HCT116 (cell line): ENCODE measurements at regions not wholly inside any gene's neighbourhood (a gene's known extent, or its start where the extent isn't known, plus 50 kb on each side); places are given as distances from the start of the nearest gene placed in this dataset.

Experiments
- ATAC-seq: fragments of 200-7000 bp; cut with Tn5 transposase; 2 replicates; pipeline ENCODE4 v1.9.1; 2020; ENCODE audit warnings: mild to moderate bottlenecking, moderate library complexity
- BruUV-seq: library from RNA; stranded (reverse); fragments of 400-500 nt; replicated peaks from 2 replicates; lab custom pipeline; 2021; lab: Mats Ljungman, UMichigan
- CTCF ChIA-PET: fragments of 300-600 bp; sonication (Branson Sonifier 250); formaldehyde crosslinking; loops from one replicate; lab custom pipeline; 2021; ENCODE audit warnings: antibody characterized with exemption; lab: Charles Lee
- POLR2A ChIA-PET: fragments of 300-600, 350-600 bp; sonication (Branson Sonifier 250); formaldehyde crosslinking; loops from one replicate; lab custom pipeline; 2021; ENCODE audit warnings: antibody characterized with exemption; lab: Charles Lee
- RAD21 ChIA-PET, 2 experiments: fragments of 300-600 bp; sonication (Branson Sonifier 250); formaldehyde crosslinking; loops; one replicate each; lab custom pipeline; 2023; ENCODE audit warnings: low total read pairs in 2 of 2; ENCODE audit not compliant: uncharacterized antibody in 2 of 2, unreplicated experiment in 2 of 2, low non-redundant PET in 1 of 2; lab: Charles Lee
- DNase-seq: peaks from one replicate; pipeline ENCODE4 v3.0.0-alpha.2; 2010; ENCODE audit warnings: low read depth, low spot score
- H2AFZ ChIP-seq: fragments of 200-600 bp; shearing (Covaris generic), sonication (generic); 2 replicates; pipeline ENCODE4 v1.6.1; 2017; ENCODE audit warnings: low read depth, mixed run types, mixed read lengths, antibody characterized with exemption, low read length; ENCODE audit not compliant: poor library complexity, severe bottlenecking
- H3K27ac ChIP-seq: 2 replicates; pipeline ENCODE4 v1.5.1; 2012; ENCODE audit warnings: low read depth, low read length
- H3K27me3 ChIP-seq: fragments of 200-600 bp; sonication (generic); 2 replicates; pipeline ENCODE4 v1.6.1; 2016; ENCODE audit warnings: mixed run types, low read length, mixed read lengths; ENCODE audit not compliant: insufficient read depth
- H3K36me3 ChIP-seq, 2 experiments: fragments of 200-500 bp in 1 of 2; fragments of 200-600 bp in 1 of 2; sonication (Bioruptor generic) in 1 of 2; sonication (generic) in 1 of 2; 2 replicates each; pipeline versions ENCODE4 v1.5.1 to v1.6.1; 2014 to 2016; ENCODE audit warnings: low read length in 2 of 2, inconsistent platforms in 1 of 2, mixed read lengths in 1 of 2, mixed run types in 1 of 2; ENCODE audit not compliant: insufficient read depth in 2 of 2, control insufficient read depth in 1 of 2
- H3K4me1 ChIP-seq, 2 experiments: fragments of 200-600 bp in 1 of 2; sonication (generic) in 1 of 2; 2 replicates each; pipeline versions ENCODE4 v1.5.1 to v1.6.1; 2012 to 2017; ENCODE audit warnings: low read length in 2 of 2, inconsistent platforms in 1 of 2, mild to moderate bottlenecking in 1 of 2, mixed read lengths in 1 of 2, mixed run types in 1 of 2, moderate library complexity in 1 of 2; ENCODE audit not compliant: insufficient read depth in 2 of 2, control insufficient read depth in 1 of 2
- H3K4me2 ChIP-seq: fragments of 200-600 bp; sonication (generic); 2 replicates; pipeline ENCODE4 v1.6.1; 2017; ENCODE audit warnings: mixed run types, low read length, mixed read lengths
- H3K4me3 ChIP-seq, 2 experiments: fragments of 200-600 bp in 1 of 2; sonication (generic) in 1 of 2; replicated peaks in 1 of 2; 2 replicates each; pipeline ENCODE4 v1.5.1; 2011 to 2016; ENCODE audit warnings: low read length in 2 of 2, control low read depth in 1 of 2, low read depth in 1 of 2, mild to moderate bottlenecking in 1 of 2, mixed read lengths in 1 of 2, mixed run types in 1 of 2
- H3K79me2 ChIP-seq: fragments of 200-600 bp; sonication (generic); 2 replicates; pipeline ENCODE4 v1.6.1; 2017; ENCODE audit warnings: mild to moderate bottlenecking, mixed run types, low read length, moderate library complexity, mixed read lengths; ENCODE audit not compliant: insufficient read depth
- H3K9ac ChIP-seq: fragments of 200-600 bp; sonication (generic); 2 replicates; pipeline ENCODE4 v1.6.1; 2016; ENCODE audit warnings: low read length, mixed read lengths
- H3K9me2 ChIP-seq: fragments of 200-600 bp; sonication (generic), shearing (Covaris generic); 2 replicates; pipeline ENCODE4 v1.6.1; 2017; ENCODE audit warnings: mixed run types, mild to moderate bottlenecking, moderate library complexity; ENCODE audit not compliant: insufficient read depth
- H3K9me3 ChIP-seq, 2 experiments: fragments of 200-500 bp in 1 of 2; fragments of 200-600 bp in 1 of 2; sonication (Bioruptor generic) in 1 of 2; sonication (generic) in 1 of 2; 2 replicates each; pipeline ENCODE4 v1.6.1; 2014 to 2017; ENCODE audit warnings: low read length in 2 of 2, mixed read lengths in 2 of 2, inconsistent platforms in 1 of 2, low read depth in 1 of 2, mild to moderate bottlenecking in 1 of 2, mixed run types in 1 of 2, moderate library complexity in 1 of 2; ENCODE audit not compliant: control insufficient read depth in 1 of 2, insufficient read depth in 1 of 2
- H4K20me1 ChIP-seq: fragments of 200-600 bp; sonication (generic), shearing (Covaris generic); 2 replicates; pipeline ENCODE4 v1.6.1; 2017; ENCODE audit warnings: mixed run types, mild to moderate bottlenecking, moderate library complexity; ENCODE audit not compliant: insufficient read depth
- RAD21 ChIP-seq: IDR thresholded peaks from 2 replicates; pipeline ENCODE4 v1.6.1; 2012; ENCODE audit warnings: low read depth, mild to moderate bottlenecking
- TCF7L2 ChIP-seq: IDR thresholded peaks from 2 replicates; pipeline ENCODE4 v1.7.0; 2011; ENCODE audit warnings: borderline replicate concordance, inconsistent platforms; ENCODE audit not compliant: insufficient read depth, insufficient read length; ENCODE audit errors: extremely low read depth
- YY1 ChIP-seq: IDR thresholded peaks from 2 replicates; pipeline ENCODE4 v1.6.1; 2011; ENCODE audit warnings: low read length, low read depth, moderate library complexity, mild to moderate bottlenecking; ENCODE audit not compliant: insufficient replicate concordance; ENCODE audit errors: extremely low read depth
- intact Hi-C: fragments of 100-400 bp; cut with micrococcal nuclease; formaldehyde crosslinking; loops from 2 replicates; pipeline ENCODE4 v1.10.0; 2022
- TF ChIP-seq, protein P1 (sequence below), 3 experiments: fragments of 200-600 bp in 1 of 3; sonication (generic) in 1 of 3; IDR thresholded peaks in 2 of 3; conservative IDR thresholded peaks in 1 of 3; 2 replicates each; pipeline ENCODE4 v1.5.1; 2012 to 2017; ENCODE audit warnings: low read depth in 2 of 3, low read length in 2 of 3, antibody characterized with exemption in 1 of 3, borderline replicate concordance in 1 of 3, control low read depth in 1 of 3, mild to moderate bottlenecking in 1 of 3, mixed read lengths in 1 of 3, mixed run types in 1 of 3, moderate library complexity in 1 of 3; ENCODE audit not compliant: insufficient read depth in 1 of 3
- TF ChIP-seq, protein P2 (sequence below): IDR thresholded peaks from 2 replicates; pipeline ENCODE4 v1.6.1; 2011; ENCODE audit warnings: mild to moderate bottlenecking, low read length, moderate library complexity; ENCODE audit not compliant: insufficient replicate concordance; ENCODE audit errors: extremely low read depth

DNA sequence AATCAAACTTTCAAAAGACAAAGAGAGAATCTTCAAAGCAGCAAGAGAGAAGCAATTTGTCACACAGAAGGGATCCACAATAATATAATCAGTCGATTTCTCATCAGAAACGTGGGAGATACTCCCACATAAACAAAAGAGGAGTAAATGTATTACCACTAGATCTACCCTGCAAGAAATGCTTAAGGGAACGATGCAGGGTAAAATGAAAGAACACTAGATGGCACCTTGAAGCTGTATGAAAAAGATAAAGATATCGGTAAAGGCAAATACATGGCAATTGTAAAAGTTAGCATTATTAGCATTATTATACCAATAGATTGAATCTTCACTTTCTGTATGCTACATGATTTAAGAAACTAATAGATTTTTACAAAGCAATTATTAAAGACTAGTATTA is 677.0 kb downstream of the SUCLG1 start:
- ChIA-PET CTCF (interaction anchor here (0.9 to 1.3 kb wide), 2 partner anchors 280 to 521 kb away, joined by 3 to 4 read pairs; no protein-coding TSS in a partner anchor), POLR2A (no interaction called here), RAD21 (no interaction called here)
- H3K4me3 ChIP-seq, result no peak overlapping the region
- no peak overlapping the region for H2AFZ ChIP-seq
- no peak overlapping the region for H3K4me2 ChIP-seq
- no peaks in the 10 kb centered on the region for H3K9me3 ChIP-seq
- no peaks in the 10 kb centered on the region for H3K36me3 ChIP-seq
- H3K79me2 ChIP-seq, result no peaks in the 10 kb centered on the region
- H4K20me1 ChIP-seq, result no peaks in the 10 kb centered on the region
- no TSS peak for BruUV-seq
- ATAC-seq (no peak), DNase-seq (no peak)
- no peak overlapping the region for H3K9ac ChIP-seq
- no peak overlapping the region for H3K27ac ChIP-seq
- H3K27me3 ChIP-seq, result no peaks in the 10 kb centered on the region
- TF ChIP-seq YY1 (no peak), RAD21 (peak; percentile 31; the same call in 1 of the 2 replicates)
- TF ChIP-seq, protein P1, sequence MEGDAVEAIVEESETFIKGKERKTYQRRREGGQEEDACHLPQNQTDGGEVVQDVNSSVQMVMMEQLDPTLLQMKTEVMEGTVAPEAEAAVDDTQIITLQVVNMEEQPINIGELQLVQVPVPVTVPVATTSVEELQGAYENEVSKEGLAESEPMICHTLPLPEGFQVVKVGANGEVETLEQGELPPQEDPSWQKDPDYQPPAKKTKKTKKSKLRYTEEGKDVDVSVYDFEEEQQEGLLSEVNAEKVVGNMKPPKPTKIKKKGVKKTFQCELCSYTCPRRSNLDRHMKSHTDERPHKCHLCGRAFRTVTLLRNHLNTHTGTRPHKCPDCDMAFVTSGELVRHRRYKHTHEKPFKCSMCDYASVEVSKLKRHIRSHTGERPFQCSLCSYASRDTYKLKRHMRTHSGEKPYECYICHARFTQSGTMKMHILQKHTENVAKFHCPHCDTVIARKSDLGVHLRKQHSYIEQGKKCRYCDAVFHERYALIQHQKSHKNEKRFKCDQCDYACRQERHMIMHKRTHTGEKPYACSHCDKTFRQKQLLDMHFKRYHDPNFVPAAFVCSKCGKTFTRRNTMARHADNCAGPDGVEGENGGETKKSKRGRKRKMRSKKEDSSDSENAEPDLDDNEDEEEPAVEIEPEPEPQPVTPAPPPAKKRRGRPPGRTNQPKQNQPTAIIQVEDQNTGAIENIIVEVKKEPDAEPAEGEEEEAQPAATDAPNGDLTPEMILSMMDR (IDR thresholded peaks at IDR 0.05 in 2 of 3, conservative IDR thresholded peaks at IDR 0.05 in 1 of 3; ENCODE audit: borderline replicate concordance in 1 of 3, insufficient read depth in 1 of 3, low read depth in 2 of 3, low read length in 2 of 3), result peak in 1 of 3 experiments; percentile 15; a peak in 1 of 6 replicates
- H3K9me2 ChIP-seq, result no peaks in the 10 kb centered on the region
- H3K4me1 ChIP-seq, result no peaks in the 10 kb centered on the region
- intact Hi-C loops, result loop anchor here (2.0 kb wide), 1 partner anchor 521 kb away; no protein-coding TSS in a partner anchor

DNA sequence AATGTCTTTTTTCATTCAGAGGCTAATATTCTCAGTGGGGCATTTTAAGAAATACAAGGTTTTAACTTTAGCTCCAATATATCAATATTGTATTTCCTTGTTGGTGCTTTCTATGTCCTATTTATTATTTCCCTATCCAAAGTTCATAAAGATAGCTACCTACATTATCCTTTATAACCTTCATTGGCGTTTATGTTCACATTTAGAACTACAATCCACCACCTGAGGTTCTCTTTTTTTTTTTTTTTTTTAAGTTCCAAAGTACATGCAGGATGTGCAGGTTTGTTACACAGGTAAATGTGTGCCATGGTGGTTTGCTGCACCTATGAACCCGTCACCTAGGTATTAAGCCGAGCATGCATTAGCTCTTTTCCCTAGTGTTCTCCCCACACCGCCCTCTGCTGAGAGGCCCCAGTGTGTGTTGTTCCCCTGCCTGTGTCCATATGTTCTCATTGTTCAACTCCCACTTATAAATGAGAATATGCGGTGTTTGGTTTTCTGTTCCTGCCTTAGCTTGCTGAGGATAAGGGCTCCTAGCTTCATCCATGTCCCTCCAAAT is 694.6 kb downstream of the SUCLG1 start:
- intact Hi-C loops, result no loop called here
- H3K4me3 ChIP-seq, result no peak overlapping the region
- H3K27ac ChIP-seq, result no peak overlapping the region
- POLR2A ChIA-PET, result no interaction called here
- no peaks in the 10 kb centered on the region for H4K20me1 ChIP-seq
- no peaks in the 10 kb centered on the region for H3K27me3 ChIP-seq
- H3K9me2 ChIP-seq, result no peaks in the 10 kb centered on the region
- no peak for TF ChIP-seq TCF7L2
- TF ChIP-seq YY1, result no peak
- TF ChIP-seq, protein P2, sequence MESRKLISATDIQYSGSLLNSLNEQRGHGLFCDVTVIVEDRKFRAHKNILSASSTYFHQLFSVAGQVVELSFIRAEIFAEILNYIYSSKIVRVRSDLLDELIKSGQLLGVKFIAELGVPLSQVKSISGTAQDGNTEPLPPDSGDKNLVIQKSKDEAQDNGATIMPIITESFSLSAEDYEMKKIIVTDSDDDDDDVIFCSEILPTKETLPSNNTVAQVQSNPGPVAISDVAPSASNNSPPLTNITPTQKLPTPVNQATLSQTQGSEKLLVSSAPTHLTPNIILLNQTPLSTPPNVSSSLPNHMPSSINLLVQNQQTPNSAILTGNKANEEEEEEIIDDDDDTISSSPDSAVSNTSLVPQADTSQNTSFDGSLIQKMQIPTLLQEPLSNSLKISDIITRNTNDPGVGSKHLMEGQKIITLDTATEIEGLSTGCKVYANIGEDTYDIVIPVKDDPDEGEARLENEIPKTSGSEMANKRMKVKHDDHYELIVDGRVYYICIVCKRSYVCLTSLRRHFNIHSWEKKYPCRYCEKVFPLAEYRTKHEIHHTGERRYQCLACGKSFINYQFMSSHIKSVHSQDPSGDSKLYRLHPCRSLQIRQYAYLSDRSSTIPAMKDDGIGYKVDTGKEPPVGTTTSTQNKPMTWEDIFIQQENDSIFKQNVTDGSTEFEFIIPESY, result no peak
- no peak for TF ChIP-seq RAD21
- TF ChIP-seq, protein P1 (IDR thresholded peaks at IDR 0.05 in 2 of 3, conservative IDR thresholded peaks at IDR 0.05 in 1 of 3; ENCODE audit: borderline replicate concordance in 1 of 3, insufficient read depth in 1 of 3, low read depth in 2 of 3, low read length in 2 of 3), result no peak
- no peaks in the 10 kb centered on the region for H3K36me3 ChIP-seq
- no peak overlapping the region for H2AFZ ChIP-seq
- no peak overlapping the region for H3K4me2 ChIP-seq
- no peaks in the 10 kb centered on the region for H3K4me1 ChIP-seq
- ATAC-seq, result no peak
- no peak overlapping the region for H3K9ac ChIP-seq
- RAD21 ChIA-PET, result interaction anchor here in 1 of 2 experiments (0.7 kb wide), 1 partner anchor 260 kb away, joined by 4 read pairs; no protein-coding TSS in a partner anchor
- H3K79me2 ChIP-seq, result no peaks in the 10 kb centered on the region
- DNase-seq, result no peak
- no peaks in the 10 kb centered on the region; a peak in 1 of 4 replicates for H3K9me3 ChIP-seq
- CTCF ChIA-PET, result no interaction called here
- no TSS peak for BruUV-seq
